Body of pancreas (tissue), 4 donors: ENCODE measurements at regions not wholly inside any gene's neighbourhood (a gene's known extent, or its start where the extent isn't known, plus 50 kb on each side); places are given as distances from the start of the nearest gene placed in this dataset.

Experiments
- POLR2A ChIP-seq, 3 donors: fragments of 450-650 bp; IDR thresholded peaks; one replicate each; pipeline ENCODE4 v1.6.1; 2016; ENCODE audit warnings: antibody characterized with exemption in 3 of 3, mild to moderate bottlenecking in 2 of 3
- TF ChIP-seq, protein P1 (sequence below), 7 experiments: fragments of 450-650 bp in 4 of 7; fragments of 200-600 bp in 3 of 7; sonication (generic) in 3 of 7; IDR thresholded peaks; one replicate each; pipeline ENCODE4 v1.5.1; 2016 to 2019; ENCODE audit warnings: antibody characterized with exemption in 7 of 7

DNA sequence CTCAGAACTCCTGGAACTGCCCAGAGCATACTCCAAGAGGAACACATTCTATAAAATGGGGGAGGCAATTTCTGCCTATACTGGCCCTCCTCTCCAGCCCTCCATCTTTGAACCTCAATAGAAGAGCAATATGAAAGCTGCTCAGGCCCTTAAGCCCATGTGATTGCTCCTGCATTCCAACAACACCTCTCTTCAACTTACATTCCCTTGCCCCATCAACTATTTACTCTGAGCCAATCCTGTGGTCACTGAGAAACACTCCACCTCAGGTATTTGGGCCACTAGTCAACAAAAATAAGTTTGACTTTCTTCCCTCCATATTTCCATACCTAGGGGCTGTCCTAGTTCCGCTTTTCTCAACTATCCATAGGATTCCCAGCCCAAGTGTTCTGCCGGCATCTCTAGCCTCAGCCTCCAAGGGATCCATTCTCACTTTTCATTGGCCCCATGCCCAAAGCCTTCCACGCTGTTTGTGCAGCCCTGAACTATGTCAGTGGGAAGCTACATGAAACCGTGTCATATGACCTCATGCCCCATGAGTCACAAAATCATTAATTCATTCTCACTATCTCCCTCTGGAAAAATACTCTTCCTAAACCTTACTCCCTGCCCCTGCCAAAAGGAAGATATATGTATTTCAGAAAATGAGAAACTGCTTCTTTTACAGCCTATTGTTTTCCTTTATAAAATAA lies 61.6 kb downstream of the GJD2 start:
- TF ChIP-seq, protein P1, sequence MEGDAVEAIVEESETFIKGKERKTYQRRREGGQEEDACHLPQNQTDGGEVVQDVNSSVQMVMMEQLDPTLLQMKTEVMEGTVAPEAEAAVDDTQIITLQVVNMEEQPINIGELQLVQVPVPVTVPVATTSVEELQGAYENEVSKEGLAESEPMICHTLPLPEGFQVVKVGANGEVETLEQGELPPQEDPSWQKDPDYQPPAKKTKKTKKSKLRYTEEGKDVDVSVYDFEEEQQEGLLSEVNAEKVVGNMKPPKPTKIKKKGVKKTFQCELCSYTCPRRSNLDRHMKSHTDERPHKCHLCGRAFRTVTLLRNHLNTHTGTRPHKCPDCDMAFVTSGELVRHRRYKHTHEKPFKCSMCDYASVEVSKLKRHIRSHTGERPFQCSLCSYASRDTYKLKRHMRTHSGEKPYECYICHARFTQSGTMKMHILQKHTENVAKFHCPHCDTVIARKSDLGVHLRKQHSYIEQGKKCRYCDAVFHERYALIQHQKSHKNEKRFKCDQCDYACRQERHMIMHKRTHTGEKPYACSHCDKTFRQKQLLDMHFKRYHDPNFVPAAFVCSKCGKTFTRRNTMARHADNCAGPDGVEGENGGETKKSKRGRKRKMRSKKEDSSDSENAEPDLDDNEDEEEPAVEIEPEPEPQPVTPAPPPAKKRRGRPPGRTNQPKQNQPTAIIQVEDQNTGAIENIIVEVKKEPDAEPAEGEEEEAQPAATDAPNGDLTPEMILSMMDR (IDR thresholded peaks at IDR 0.05), result no peak
- no peak for TF ChIP-seq POLR2A (IDR thresholded peaks at IDR 0.05)
